GM18858 (cell line): ENCODE measurements at regions not wholly inside any gene's neighbourhood (a gene's known extent, or its start where the extent isn't known, plus 50 kb on each side); places are given as distances from the start of the nearest gene placed in this dataset.
"Not testable (repeated sequence)": the region's sequence is repeated elsewhere in the genome, so short reads cannot be mapped to it uniquely, and the experiment has no call there.

Experiments
- ATAC-seq: cut with Tn5 transposase; IDR thresholded peaks from one replicate; pipeline ENCODE4 v1.9.1; 2021; ENCODE audit not compliant: unreplicated experiment

DNA sequence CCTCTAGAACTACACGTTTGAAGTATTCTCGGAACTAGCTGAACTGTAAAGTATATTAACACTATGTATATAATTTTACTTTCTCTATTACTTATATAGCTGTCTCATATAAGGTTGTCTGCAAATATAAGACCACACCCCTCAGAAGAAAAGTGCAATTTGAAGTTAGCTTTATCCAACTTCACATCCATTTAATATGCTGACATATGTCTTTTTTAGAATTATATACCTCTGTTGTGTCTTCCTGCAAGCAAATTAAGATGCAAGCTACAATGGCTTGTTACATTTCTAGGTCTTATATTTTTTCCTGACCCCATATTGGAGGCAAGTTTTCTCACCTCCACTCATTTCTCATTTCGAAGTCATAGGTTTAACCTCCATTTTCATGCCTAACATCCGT is 349.0 kb upstream of the AGA start:
- ATAC-seq: no peak

- no peak for ATAC-seq
These were observed 354.6 kb upstream of the AGA start for GRCh38 chr4:177796841-177797240.

DNA sequence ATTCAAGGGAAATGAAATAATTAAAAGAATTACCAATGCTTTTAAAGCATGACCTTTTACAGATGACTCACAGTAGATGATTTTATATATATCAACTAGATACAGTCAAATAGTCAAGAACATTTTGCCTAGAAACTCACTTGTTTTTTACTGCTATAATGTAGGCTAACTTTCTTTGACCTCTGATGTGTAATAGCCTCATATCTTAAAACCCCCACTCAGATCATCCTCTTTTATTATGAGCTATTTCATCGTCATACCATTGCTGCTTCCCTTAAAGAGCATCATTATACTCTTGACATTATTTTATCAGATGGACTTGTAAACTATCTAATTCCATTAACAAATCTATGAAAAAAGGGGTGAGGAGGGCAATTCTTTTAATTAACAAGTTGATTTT is 355.9 kb upstream of the AGA start:
- ATAC-seq: no peak

- ATAC-seq: no peak
These were observed 359.9 kb upstream of the AGA start for GRCh38 chr4:177802162-177802561.

DNA sequence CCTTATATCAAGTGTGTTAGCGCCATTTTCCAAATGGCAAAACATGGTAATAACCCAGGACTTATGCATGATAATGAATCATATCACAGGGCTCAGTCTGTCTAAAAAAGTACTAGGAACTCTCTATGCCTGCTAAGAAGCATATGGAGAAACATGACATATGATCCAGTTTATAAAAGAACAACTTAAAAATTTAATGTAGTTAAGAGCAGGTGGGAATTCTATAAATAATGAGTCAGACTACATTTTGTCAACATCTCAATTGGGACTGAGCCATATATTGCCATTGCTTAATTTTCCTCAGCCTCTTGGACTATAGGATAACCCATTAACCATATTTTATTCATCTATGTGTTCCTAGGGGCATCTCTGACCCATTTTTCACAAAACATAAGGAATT is 360.4 kb upstream of the AGA start:
- no peak for ATAC-seq

DNA sequence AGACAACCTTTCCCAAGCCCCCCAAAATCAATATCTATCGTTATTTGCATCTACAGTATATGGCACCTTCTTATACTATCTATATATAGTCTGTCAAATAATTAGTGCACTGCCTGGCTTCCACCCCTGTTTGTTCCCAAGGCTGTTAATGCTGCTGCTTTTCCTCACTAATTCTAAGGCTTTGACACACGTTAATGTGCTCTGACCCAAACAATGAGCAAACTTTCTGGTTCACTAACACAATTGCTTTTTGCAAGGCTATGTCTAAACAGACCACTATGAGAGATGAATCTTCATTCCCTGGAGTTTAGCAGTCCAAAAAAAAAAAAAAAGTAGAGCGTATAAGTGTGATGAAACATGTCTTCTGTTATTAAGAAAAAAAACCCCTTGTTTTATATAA is 360.9 kb upstream of the AGA start:
- ATAC-seq: no peak

DNA sequence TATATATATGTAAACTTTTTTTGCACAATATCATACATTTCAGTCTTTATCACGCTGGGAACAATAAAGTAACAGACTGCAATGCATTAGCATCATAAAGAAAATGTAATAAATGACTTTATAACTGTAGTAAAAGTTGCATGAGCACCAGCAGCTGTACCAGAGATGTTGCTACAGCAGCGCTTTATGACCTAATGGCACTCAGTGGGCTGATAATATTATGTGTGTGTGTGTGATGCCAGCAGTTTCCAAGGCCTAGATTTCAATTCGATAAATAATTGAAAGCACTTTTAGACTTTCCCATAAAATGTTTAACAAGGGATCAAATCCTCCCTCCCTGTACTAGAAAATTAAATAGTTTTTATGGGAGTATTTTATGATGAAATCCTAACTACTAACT is 367.6 kb upstream of the AGA start:
- ATAC-seq: no peak

DNA sequence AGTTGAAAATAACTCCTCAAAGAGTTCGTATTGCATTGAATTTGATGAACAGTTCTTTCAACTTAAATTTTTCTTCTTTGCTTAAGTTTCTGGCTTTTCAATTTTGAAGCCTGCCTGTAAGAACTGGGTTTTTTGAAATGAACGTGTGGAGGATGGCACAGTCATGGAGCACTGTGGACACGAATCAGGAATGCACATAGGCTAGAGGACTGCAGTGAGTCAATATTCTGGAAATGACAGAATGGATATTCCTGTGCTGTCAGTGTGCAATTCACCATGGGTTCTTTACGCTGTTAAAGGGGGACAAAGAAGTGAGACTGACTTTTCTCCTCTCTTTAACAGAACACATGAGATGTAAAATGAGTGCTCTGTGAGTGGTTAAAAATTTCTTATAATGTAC is 368.0 kb upstream of the AGA start:
- ATAC-seq: no peak

- ATAC-seq: not testable (repeated sequence)
These were observed 376.2 kb upstream of the AGA start for GRCh38 chr4:177818392-177818791.

DNA sequence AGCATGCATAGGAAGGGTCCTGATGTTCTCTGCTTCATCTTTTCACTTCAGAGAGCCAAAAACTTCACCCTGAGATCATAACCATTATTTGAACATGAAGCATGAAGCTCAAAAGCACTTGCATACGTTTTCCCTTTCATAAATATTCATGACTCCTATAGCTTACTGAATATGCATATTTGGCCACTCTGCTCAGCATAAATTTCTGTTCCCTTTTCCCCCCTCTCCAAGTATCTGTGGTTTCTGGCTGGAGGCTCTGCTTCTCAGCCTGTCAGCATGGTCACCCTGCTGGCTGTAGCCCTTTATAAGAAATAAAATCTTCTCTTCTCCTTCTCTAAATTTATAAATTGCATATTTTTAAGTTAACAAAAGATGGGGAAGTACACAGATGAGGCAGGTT is 384.7 kb upstream of the AGA start:
- no peak for ATAC-seq

DNA sequence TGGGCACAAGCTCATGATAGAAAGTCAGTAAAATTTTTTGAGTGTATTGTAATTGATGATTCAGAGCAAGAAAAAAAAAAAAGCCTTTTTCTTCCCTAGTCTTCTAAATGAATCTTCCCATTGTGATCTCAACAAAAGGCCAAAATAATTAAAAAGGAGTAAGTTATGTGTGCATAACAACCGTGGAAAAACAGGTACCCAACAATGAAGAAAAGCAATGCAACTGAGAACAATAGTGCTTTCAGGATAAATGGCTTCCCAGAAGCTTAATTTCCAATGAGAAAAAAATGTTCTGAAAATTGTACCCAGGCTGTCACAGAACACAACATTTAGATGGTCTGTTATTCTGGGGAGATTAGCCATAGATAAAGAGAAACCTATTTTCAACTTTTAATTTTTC is 399.0 kb upstream of the AGA start:
- no peak for ATAC-seq

GRCh38 chr4:177853229-177853628 is 411.0 kb upstream of the AGA start:
- no peak for ATAC-seq

DNA sequence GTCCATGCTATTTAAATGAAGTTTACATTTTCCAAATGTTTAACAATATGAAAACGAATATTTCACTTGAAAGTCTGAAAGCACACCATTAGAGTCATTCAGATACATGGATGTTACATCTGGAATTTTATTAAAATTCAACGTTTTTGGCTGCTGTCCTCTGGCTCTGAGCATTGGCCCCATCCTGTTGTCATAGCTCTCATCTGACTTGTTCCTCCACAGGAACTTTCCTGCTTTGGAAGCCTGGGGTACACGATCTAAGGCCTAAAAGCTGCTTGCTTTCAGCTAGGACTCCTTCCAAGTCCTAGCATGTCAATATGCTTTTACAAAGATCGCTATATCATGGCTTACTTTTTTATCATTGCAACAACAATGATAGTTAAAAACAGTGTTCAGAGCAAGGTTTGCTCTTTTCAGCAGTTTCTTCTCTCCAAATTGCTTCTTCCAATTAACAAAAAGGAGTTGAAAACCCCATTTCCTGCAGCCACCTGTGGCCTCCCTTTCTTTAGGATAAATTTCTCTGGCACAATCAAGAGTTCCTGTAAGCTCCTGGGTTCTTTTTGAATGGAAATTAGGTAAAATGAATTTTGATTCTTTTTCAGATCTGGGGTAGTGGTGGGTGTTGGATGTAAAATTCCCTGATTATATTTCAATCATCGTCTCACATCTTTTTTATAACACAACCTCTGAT is 413.4 kb upstream of the AGA start:
- ATAC-seq: no peak

- ATAC-seq: no peak
These were observed 417.9 kb upstream of the AGA start for GRCh38 chr4:177860171-177860570.

DNA sequence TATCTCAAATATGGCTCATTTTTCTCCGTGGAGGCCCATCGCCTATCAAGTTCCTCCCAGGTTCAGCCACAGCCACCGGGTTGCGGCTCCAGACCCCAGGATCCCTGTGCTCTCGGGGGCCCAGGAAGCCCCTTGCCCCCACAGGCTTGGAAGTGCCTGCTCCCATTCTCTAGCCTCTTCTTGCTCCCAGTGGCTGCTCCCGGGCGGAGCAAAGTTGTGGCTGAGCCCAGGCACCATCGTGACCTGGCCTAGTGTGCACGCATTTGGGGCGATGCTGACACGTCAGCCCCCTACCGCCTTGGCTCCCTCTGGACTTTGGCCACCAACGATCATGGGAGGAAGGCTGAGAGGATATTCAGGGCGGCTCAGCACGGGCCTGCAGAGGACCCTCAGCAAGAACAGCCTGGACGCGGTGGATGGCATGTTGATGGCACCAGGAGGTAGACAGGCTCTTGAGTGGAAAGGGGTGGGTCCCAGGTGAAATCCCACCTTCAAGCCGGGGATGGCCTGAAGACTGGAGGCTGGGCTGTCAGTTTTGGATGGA is 419.4 kb upstream of the AGA start:
- ATAC-seq: no peak

GRCh38 chr4:177862541-177863176 is 420.4 kb upstream of the AGA start:
- no peak for ATAC-seq

GRCh38 chr4:177879851-177880250 is 437.6 kb upstream of the AGA start:
- no peak for ATAC-seq

DNA sequence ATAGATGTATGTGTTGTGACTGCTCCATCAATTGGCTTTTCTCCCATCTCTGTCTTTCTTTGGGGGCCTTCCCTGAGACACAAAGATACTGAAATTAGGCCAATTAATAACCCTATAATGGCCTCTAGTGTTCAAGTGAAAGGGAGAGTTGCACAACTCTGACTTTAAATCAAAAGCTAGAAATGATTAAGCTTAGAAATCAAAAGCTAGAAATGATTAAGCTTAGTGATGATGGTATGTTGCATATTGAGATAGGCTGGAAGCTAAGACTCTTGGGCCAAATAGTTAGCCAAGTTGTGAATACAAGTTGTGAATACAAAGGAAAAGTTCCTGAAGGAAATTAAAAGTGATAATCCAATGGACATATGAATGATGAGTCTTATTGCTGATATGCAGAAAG is 452.9 kb upstream of the AGA start:
- no peak for ATAC-seq

DNA sequence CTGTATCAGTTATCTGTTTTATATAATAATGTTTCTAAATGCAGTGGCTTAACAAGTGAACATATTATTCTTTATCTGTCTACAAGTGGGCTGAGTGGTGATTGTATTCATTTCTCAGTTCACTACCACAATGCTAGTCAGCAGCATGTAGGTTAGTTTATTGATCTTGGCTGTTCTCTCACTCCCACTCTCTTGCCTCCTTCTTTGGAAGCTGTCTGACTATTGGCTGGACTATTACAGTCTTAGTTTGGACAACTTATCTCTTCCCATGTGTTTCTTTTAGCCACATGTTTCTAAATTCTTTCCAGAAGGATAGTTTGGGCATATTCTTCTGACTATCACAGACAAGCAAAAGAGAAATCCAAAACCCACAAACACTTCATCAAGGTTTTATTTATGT is 459.5 kb upstream of the AGA start:
- no peak for ATAC-seq

GRCh38 chr4:177902386-177902785 is 460.1 kb upstream of the AGA start:
- no peak for ATAC-seq

DNA sequence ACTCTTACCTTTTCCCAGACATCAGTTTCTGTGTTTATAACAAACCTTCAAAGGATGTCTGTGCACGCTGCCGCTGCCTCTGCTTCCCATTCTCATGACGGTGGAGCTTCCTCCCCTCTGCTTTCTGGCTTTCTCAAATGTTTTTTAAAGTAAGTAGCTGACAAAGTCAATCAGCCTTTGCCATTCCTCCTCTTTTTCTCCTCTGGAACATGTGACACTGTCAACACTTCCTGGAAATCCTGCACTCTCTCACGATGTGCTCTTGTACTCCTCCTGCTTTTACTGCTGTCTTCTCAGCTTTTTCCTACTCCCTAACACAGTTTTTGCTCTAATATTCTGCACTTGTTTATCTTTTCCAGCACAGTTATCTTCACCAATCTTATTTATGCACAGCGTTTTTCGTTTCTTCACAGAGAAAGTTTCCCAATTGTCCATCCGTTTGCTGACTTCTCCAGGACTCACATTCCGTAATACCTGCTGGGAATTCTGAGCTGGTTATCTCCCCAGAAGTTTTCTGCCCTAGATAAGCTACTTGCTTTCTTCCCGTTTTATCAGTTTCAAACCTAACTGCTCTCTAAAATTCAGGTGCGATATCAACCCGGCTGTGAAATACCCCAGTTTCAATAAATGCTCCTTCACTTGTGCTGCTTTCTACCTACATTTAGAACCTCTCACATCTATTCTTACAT is 465.6 kb upstream of the AGA start:
- no peak for ATAC-seq

GRCh38 chr4:177921715-177922114 is 479.5 kb upstream of the AGA start:
- ATAC-seq: no peak
